Prostate gland (tissue), 2 donors: ENCODE measurements at regions not wholly inside any gene's neighbourhood (a gene's known extent, or its start where the extent isn't known, plus 50 kb on each side); places are given as distances from the start of the nearest gene placed in this dataset.

Experiments
- CTCF ChIP-seq, 4 experiments: fragments of 200-600 bp in 2 of 4; fragments of 450-650 bp in 2 of 4; sonication (generic) in 2 of 4; IDR thresholded peaks; 1 replicate in 3 of 4; 2 replicates in 1 of 4; pipeline ENCODE4 v1.5.1; 2016 to 2019; ENCODE audit warnings: antibody characterized with exemption in 4 of 4, mild to moderate bottlenecking in 2 of 4, moderate library complexity in 2 of 4
- POLR2A ChIP-seq: fragments of 450-650 bp; IDR thresholded peaks from one replicate; pipeline ENCODE4 v1.6.1; 2016; ENCODE audit warnings: antibody characterized with exemption, mild to moderate bottlenecking

- TF ChIP-seq POLR2A (no peak), CTCF (IDR thresholded peaks at IDR 0.05) (no peak)
Observed at GRCh38 chr6:22124756-22125155, 172.1 kb downstream of the PRL start.
